Kidney (tissue), 13 donors: ENCODE measurements at regions not wholly inside any gene's neighbourhood (a gene's known extent, or its start where the extent isn't known, plus 50 kb on each side); places are given as distances from the start of the nearest gene placed in this dataset.

ENCODE experiments used
- DNase-seq, 5 donors: peaks; one replicate each; pipeline ENCODE4 v3.0.0-alpha.2; 2013 to 2020
- FAIRE-seq: peaks from 2 replicates; lab custom pipeline; 2012; peaks lifted over from hg19 to GRCh38; lab: Jason Lieb, UNC
- H3K27ac ChIP-seq, 2 donors: one replicate each; pipeline ENCODE4 v1.7.0; 2013; ENCODE audit warnings: low read depth in 2 of 2, low read length in 2 of 2, inconsistent platforms in 1 of 2
- H3K27me3 ChIP-seq: one replicate; pipeline ENCODE4 v1.7.1; 2013; ENCODE audit warnings: low read length, inconsistent platforms; ENCODE audit not compliant: control insufficient read depth, insufficient read depth
- H3K36me3 ChIP-seq, 3 donors: one replicate each; pipeline versions ENCODE4 v1.7.0 to v1.7.1; 2013; ENCODE audit warnings: low read length in 3 of 3, control low read depth in 1 of 3, inconsistent platforms in 1 of 3; ENCODE audit not compliant: insufficient read depth in 3 of 3, control insufficient read depth in 2 of 3
- H3K4me1 ChIP-seq, 3 donors: one replicate each; pipeline versions ENCODE4 v1.7.0 to v1.7.1; 2013; ENCODE audit warnings: low read length in 3 of 3, inconsistent platforms in 1 of 3, low read depth in 1 of 3; ENCODE audit not compliant: control insufficient read depth in 2 of 3, insufficient read depth in 2 of 3
- H3K4me3 ChIP-seq, 3 donors: one replicate each; pipeline versions ENCODE4 v1.7.0 to v1.8.1; 2013; ENCODE audit warnings: low read length in 3 of 3, control low read depth in 1 of 3, inconsistent platforms in 1 of 3
- H3K9ac ChIP-seq, 3 donors: one replicate each; pipeline versions ENCODE4 v1.7.0 to v1.7.1; 2013; ENCODE audit warnings: low read length in 3 of 3, control low read depth in 1 of 3, inconsistent platforms in 1 of 3
- H3K9me3 ChIP-seq, 3 donors: one replicate each; pipeline versions ENCODE4 v1.7.0 to v1.7.1; 2013; ENCODE audit warnings: low read length in 3 of 3, control low read depth in 1 of 3, inconsistent platforms in 1 of 3; ENCODE audit not compliant: control insufficient read depth in 2 of 3, insufficient read depth in 1 of 3
- CTCF ChIP-seq: IDR thresholded peaks from 3 replicates; pipeline ENCODE4 v1.5.1; 2012; ENCODE audit warnings: mild to moderate bottlenecking, moderate library complexity, borderline replicate concordance; ENCODE audit not compliant: insufficient read depth; ENCODE audit errors: extremely low read depth
- intact Hi-C: fragments of 100-400 bp; cut with DNase I; formaldehyde crosslinking; loops from one replicate; pipeline ENCODE4 v1.11.1; 2022
- donor health status: control.
- donor health status: control.
- donor health status: control.
- donor health status: control.
- donor health status: control.
- donor health status: DM: yes; HTN: yes; CAD: no.
- donor health status: Normal renal cell carcinoma (clear cell type).

- no peaks in the 10 kb centered on the region for H3K27me3 ChIP-seq
- no peak overlapping the region for H3K27ac ChIP-seq
- FAIRE-seq (no peak), DNase-seq (peak in 1 of 5 donors; percentile 43)
- H3K9me3 ChIP-seq = no peaks in the 10 kb centered on the region
- H3K36me3 ChIP-seq = no peaks in the 10 kb centered on the region
- intact Hi-C loops = no loop called here
- H3K4me3 ChIP-seq = no peak overlapping the region
- TF ChIP-seq CTCF = no peak
- H3K4me1 ChIP-seq = no peaks in the 10 kb centered on the region
- no peak overlapping the region for H3K9ac ChIP-seq
Observed at GRCh38 chr12:5166976-5167375, 123.3 kb downstream of the KCNA5 start.

DNA sequence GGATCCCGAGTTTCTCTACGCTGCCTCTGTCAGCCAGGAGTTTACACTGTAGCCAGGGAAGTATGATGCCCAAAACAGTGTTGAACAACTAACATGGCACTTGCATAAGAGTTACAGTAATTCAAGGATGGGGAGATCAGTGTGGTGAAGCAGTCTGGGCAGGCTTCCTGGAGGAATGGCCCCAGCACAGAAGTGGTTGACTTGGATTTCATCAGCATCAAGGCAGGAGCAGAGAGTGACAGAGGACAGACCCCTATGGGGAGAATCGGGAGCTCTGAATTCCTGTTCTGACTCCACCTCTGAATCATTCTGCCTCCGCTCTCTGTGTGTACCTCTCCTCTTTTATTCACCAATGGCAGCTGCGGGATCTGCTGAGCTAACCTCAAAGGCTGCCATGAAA lies 124.5 kb downstream of the KCNA5 start:
- intact Hi-C loops = no loop called here
- FAIRE-seq (no peak), DNase-seq (no peak)
- Histone ChIP-seq H3K9ac (no peak overlapping the region), H3K36me3 (no peaks in the 10 kb centered on the region), H3K27ac (no peak overlapping the region), H3K27me3 (no peaks in the 10 kb centered on the region), H3K9me3 (no peaks in the 10 kb centered on the region), H3K4me3 (no peak overlapping the region), H3K4me1 (no peaks in the 10 kb centered on the region)
- no peak for TF ChIP-seq CTCF

GRCh38 chr12:5170844-5171243 lies 127.2 kb downstream of the KCNA5 start:
- Histone ChIP-seq H3K9ac (no peak overlapping the region), H3K36me3 (no peaks in the 10 kb centered on the region), H3K27ac (no peak overlapping the region), H3K9me3 (no peaks in the 10 kb centered on the region), H3K27me3 (no peaks in the 10 kb centered on the region), H3K4me1 (no peaks in the 10 kb centered on the region), H3K4me3 (no peak overlapping the region)
- TF ChIP-seq CTCF = no peak
- DNase-seq (peak in 1 of 5 donors; percentile 32), FAIRE-seq (no peak)
- intact Hi-C loops = no loop called here

- H3K27ac ChIP-seq = no peak overlapping the region
- DNase-seq (peak in 4 of 5 donors; percentile 55 to 88 (median 75)), FAIRE-seq (no peak)
- H3K9ac ChIP-seq = no peak overlapping the region
- peak; percentile 38 for TF ChIP-seq CTCF
- no peaks in the 10 kb centered on the region for H3K36me3 ChIP-seq
- H3K27me3 ChIP-seq = no peaks in the 10 kb centered on the region
- no peaks in the 10 kb centered on the region for H3K4me1 ChIP-seq
- H3K9me3 ChIP-seq = no peaks in the 10 kb centered on the region
- no peak overlapping the region for H3K4me3 ChIP-seq
- intact Hi-C loops = no loop called here
Observed at GRCh38 chr12:5171701-5172100, 128.0 kb downstream of the KCNA5 start.
